HG02763 (cell line): ENCODE measurements at regions not wholly inside any gene's neighbourhood (a gene's known extent, or its start where the extent isn't known, plus 50 kb on each side); places are given as distances from the start of the nearest gene placed in this dataset.

ENCODE experiments used
- ATAC-seq: cut with Tn5 transposase; IDR thresholded peaks from one replicate; pipeline ENCODE4 v1.9.1; 2021; ENCODE audit warnings: mild to moderate bottlenecking, moderate library complexity; ENCODE audit not compliant: unreplicated experiment

DNA sequence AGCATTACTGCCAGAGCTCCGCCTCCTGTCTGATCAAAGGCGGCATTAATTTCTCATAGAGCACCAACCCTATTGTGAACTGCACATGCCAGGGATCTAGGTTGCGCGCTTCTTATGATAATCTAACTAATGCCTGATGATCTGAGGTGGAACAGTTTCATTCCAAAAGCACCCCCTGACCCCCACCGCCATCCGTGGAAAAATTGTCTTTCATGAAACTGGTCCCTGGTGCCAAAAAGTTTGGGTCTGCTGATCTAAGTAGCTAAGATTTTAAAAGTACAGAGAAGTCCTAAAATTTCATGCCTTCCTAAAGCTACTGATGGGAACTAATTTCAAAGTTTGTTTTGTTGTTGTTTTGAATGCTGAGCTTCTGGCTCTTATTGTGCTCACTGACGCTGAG, 281.6 kb downstream of the PRL start:
- ATAC-seq = no peak

- ATAC-seq = no peak
Observed at GRCh38 chr6:22015944-22016343, 280.9 kb downstream of the PRL start.

- no peak for ATAC-seq
Observed at GRCh38 chr6:22017272-22017671, 279.6 kb downstream of the PRL start.

DNA sequence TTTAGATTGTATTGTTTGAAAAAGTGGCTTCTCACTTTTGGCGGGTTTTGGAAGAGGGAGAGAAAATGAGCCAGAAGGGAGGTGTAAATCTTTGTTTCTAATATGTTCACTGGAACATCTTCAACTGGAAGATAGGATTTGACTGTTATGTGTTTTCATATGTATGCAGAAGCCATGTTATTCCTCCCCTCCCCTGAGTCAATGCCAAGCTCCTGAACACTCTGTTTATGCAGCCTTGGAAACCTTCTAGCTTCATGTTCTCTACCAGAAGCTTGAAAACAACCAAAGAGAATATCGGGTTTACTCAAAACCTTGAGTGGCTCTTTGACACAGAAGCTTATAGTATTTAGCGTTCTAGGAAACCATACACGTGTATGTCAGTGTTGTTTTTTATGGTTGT, 279.1 kb downstream of the PRL start:
- no peak for ATAC-seq

DNA sequence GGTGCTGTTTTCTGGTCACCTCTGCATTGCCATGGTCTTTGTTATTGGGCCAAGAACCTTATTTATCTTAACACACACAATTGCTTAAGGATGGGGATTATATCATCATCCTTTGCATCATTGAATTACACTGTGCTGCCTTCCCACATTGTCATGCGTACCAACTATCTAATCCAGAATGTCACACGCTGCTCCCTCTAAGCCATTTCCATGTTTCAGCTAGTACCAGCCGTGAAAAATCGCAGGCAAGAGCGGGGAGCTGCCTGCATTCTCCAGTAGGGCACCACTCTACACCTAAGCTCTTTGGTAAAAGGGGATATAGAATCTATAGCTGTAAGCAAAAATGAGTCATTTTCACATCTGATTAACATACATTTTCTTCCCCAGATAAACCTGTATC, 277.0 kb downstream of the PRL start:
- no peak for ATAC-seq

- ATAC-seq = no peak
Observed at GRCh38 chr6:22020299-22021003, 276.4 kb downstream of the PRL start.

- ATAC-seq = no peak
Observed at GRCh38 chr6:22021966-22022365, 274.9 kb downstream of the PRL start.

DNA sequence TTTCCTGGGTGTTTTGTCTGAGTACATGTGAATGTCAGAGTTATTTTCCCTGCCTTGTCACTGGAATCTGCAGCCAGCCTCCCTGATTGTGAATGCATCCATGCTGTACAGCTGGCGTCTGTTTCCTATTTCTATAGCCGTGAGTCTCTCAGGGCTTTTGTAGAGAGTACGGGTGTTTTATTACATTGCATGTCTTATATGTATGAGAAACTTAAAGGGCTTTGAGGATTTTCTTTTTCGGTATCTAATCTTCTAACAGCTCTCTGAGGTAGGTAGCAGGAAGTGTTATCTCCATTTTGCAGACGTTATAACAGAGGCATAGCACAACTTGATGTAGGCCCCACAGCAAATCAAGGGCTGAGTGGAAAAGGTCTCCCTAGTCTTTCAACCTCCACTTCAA, 272.9 kb downstream of the PRL start:
- ATAC-seq = no peak

DNA sequence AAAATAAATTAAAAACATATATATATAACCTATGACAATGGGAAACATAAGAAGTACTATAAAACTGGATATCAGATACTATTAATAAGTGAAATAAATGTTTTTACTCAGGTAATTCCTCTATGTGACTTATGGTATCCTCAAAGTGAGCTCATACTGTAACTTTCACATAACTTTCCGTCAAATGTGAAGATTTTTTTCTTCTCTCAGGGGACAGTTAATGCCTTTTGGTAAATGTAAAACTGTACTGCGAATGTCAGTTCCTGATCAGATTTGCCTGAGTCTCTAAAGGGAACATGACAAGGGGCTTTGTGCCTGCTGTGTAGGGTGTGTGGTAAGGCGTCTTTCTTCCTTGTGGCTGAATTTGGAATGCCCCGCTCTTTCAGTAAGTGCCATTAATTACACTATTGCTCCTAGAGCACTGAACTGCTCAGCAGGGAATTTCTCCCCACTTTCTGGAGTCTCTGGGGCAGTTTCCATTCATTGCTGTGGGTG, 271.8 kb downstream of the PRL start:
- ATAC-seq = peak; percentile 38

- ATAC-seq = peak; percentile 47
Observed at GRCh38 chr6:22025468-22026163, 271.2 kb downstream of the PRL start.

- peak; percentile 6 for ATAC-seq
Observed at GRCh38 chr6:22026164-22026678, 270.6 kb downstream of the PRL start.

DNA sequence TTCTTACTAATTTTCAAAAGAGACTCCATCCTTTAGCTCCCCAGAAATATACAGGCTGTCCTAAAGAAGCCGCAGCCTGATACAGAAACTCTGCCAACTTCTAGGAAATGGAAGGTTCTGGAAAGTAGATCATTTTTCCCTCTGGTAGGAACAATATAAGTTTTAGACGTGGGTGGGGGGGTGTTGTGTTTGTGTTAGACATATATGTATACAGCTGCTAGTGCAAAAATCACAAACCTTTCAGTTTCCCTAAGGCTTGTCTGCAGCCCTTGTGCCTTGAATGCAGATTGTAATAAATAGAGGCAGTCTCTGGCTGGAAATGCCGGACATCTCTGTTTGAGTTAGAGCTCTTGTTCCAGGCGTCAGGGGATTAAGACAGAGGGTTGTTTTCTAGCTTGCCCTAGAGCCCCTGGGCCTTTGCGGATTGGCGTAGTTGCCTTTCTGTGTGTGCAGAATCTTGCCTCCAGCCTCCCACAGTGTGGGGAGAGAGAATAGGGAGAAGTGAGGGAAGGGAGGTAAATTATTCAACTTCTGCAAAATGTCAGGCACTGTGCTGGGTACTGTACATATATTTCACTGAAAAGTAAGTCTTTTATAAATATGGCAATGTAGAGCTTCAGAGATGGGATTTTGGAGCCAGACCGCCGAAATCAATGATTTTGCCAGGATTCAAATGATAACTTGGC, 269.7 kb downstream of the PRL start:
- ATAC-seq = no peak

DNA sequence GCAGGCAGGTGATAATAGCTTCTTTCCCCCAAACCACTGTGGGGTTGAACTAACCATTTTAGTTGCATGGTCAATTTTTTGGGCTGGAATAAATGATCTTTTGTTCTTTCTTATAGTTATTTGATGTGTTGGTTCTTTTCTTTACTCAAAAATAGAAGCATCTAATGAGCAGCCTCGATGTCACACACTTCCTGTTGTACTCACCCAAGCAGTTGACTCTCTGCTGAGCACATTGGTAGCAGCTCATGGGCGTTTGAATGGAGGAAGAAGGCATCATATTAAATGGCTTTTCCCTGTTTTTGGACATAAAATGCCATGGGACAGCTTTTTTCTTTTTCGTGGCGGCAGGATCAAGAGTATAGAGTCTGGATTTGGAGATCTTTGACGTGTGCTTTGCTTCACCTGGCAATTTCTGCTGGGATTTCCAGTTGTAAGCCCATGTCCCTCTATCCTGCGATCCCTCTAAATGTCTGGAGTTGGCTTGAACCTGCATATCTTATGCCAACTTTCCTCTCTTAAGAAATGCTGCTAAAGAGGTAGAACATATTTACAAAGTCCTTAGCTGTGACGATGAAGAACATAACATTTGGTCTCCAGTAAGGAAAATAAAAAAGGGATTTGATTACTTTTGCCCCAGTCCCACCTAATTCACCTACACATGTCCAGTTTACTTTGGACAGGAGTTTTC, 268.3 kb downstream of the PRL start:
- ATAC-seq = no peak

- no peak for ATAC-seq
Observed at GRCh38 chr6:22029171-22029570, 267.7 kb downstream of the PRL start.

DNA sequence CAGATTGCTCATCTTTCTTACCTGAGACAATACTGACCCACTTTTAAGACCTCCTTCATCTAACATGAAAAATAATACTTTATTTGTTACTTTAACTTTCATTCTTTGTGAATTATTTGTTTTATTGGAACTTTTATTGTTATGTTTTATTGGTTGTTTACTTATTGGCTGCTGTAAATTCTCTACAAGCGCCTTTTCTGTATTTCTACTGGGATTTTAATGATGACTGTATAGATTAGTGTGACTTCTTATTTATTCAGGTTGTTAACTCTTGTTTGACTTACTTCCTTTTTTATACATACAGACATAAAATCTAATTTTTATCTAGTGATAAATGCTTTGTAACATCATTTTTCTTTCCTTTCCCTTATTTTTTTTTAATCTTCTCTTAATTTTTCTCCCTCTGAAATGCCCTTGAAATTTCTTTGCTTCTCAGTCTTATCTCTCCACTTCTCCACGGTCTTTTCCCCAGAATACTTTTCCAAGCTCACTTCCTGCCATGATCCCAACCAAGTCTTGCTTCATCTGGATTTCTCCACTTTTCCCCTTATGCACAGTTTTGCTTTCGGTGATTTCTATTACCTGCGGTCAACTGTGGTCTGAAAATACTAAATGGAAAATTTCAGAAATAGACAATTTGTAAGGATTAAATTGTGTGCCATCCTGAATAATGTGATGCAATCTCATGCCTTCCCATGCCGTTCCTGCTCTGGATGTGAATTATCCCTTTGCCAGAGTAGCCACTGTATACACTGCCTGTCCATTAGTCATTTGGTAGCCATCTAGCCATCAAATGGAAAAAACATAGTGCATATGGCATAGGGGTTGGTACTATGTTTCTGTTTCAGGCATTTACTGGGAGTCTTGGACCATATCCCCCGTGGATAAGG, 265.9 kb downstream of the PRL start:
- ATAC-seq = no peak

GRCh38 chr6:22035690-22036089, 261.1 kb downstream of the PRL start:
- no peak for ATAC-seq

- no peak for ATAC-seq
Observed at GRCh38 chr6:22036275-22036674, 260.6 kb downstream of the PRL start.

GRCh38 chr6:22036699-22037098, 260.1 kb downstream of the PRL start:
- ATAC-seq = no peak

- ATAC-seq = no peak
Observed at GRCh38 chr6:22041797-22042480, 254.9 kb downstream of the PRL start.

DNA sequence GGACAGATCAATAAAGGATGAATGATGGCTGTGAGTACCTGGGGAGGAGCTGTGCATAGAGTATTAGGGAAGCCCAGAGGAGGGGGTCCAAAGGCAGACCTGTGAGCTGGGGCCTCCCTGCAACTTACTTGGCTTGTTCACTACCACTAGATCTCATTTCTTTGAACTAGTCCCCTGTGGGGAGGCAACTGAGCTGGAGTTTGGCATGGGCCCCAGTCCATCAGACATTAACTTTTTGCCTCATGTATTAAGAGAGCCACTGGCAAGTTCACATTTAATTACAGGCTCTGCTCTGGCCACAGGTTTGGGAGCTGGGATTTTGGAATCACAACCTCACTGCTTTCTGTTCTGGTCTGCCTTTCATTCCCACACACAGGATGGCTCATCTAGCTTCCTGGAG, 254.1 kb downstream of the PRL start:
- no peak for ATAC-seq
